GM12878 (cell line): ENCODE measurements at regions not wholly inside any gene's neighbourhood (a gene's known extent, or its start where the extent isn't known, plus 50 kb on each side); places are given as distances from the start of the nearest gene placed in this dataset.

Experiments used
- ATAC-seq: fragments of 200-7000 bp; cut with Tn5 transposase; 3 replicates; pipeline ENCODE4 v1.9.1; 2020; ENCODE audit warnings: mild to moderate bottlenecking, moderate library complexity
- BruUV-seq: library from RNA; stranded (reverse); fragments of 400-500 nt; replicated peaks from 2 replicates; lab custom pipeline; 2021; lab: Mats Ljungman, UMichigan
- CTCF ChIA-PET: fragments of 300-600 bp; sonication (Branson Sonifier 250); formaldehyde crosslinking; extraction: SDS; loops from one replicate; lab custom pipeline; 2021; ENCODE audit warnings: inconsistent platforms; lab: Yijun Ruan, JAX
- POLR2A ChIA-PET: fragments of 350-600 bp; formaldehyde crosslinking; extraction: SDS; loops from one replicate; lab custom pipeline; 2021; ENCODE audit warnings: inconsistent platforms; lab: Charles Lee
- RAD21 ChIA-PET: fragments of 300-600 bp; sonication (Branson Sonifier 250); formaldehyde crosslinking; loops from one replicate; lab custom pipeline; 2023; ENCODE audit warnings: antibody characterized with exemption; ENCODE audit not compliant: unreplicated experiment; lab: Charles Lee
- SMC1A ChIA-PET: fragments of 300-600 bp; sonication (Branson Sonifier 250); formaldehyde crosslinking; loops from one replicate; lab custom pipeline; 2023; ENCODE audit not compliant: unreplicated experiment, uncharacterized antibody; lab: Charles Lee
- DNase-seq: peaks from one replicate; pipeline ENCODE4 v3.0.0-alpha.2; 2011; ENCODE audit warnings: low read depth, low spot score
- FAIRE-seq: peaks from 3 replicates; lab custom pipeline; 2011; peaks lifted over from hg19 to GRCh38; lab: Jason Lieb, UNC
- H2AFZ ChIP-seq: 2 replicates; pipeline ENCODE4 v1.6.0; 2011; ENCODE audit warnings: low read depth, low read length, control low read depth; ENCODE audit not compliant: control insufficient read depth
- H3K27ac ChIP-seq: 2 replicates; pipeline ENCODE4 v1.5.1; 2011; ENCODE audit warnings: control low read depth; ENCODE audit not compliant: control insufficient read depth, insufficient read depth
- H3K27me3 ChIP-seq, 2 experiments: replicated peaks in 1 of 2; 2 replicates each; pipeline versions ENCODE4 v1.6.0 to v1.6.1; 2011; ENCODE audit warnings: low read length in 1 of 2; ENCODE audit not compliant: control insufficient read depth in 2 of 2, insufficient read depth in 2 of 2
- H3K36me3 ChIP-seq, 2 experiments: 2 replicates each; pipeline ENCODE4 v1.5.1; 2011; ENCODE audit warnings: low read length in 1 of 2; ENCODE audit not compliant: control insufficient read depth in 2 of 2, insufficient read depth in 2 of 2
- H3K4me1 ChIP-seq: 2 replicates; pipeline ENCODE4 v1.6.1; 2011; ENCODE audit warnings: mild to moderate bottlenecking, low read length, moderate library complexity, mixed read lengths; ENCODE audit not compliant: control insufficient read depth, insufficient read depth
- H3K4me2 ChIP-seq: 2 replicates; pipeline ENCODE4 v1.6.0; 2011; ENCODE audit warnings: control low read depth; ENCODE audit not compliant: control insufficient read depth, insufficient read depth
- H3K4me3 ChIP-seq: fragments of 200-600 bp; sonication (generic); 2 replicates; pipeline ENCODE4 v1.5.1; 2016
- H3K79me2 ChIP-seq: 2 replicates; pipeline ENCODE4 v1.6.0; 2011; ENCODE audit warnings: low read length; ENCODE audit not compliant: control insufficient read depth, insufficient read depth
- H3K9ac ChIP-seq: 2 replicates; pipeline ENCODE4 v1.8.0; 2011; ENCODE audit warnings: low read length, control low read depth, mixed read lengths; ENCODE audit not compliant: control insufficient read depth, insufficient read depth
- H3K9me3 ChIP-seq: replicated peaks from 3 replicates; pipeline ENCODE4 v1.5.1; 2011; ENCODE audit warnings: mild to moderate bottlenecking, low read length; ENCODE audit not compliant: control insufficient read depth, insufficient read depth
- H4K20me1 ChIP-seq: 2 replicates; pipeline ENCODE4 v1.6.0; 2011; ENCODE audit not compliant: control insufficient read depth, insufficient read depth
- BCL11A ChIP-seq: IDR thresholded peaks from 2 replicates; pipeline ENCODE4 v1.6.1; 2011; ENCODE audit warnings: low read depth, low read length
- CREB1 ChIP-seq: IDR thresholded peaks from 2 replicates; pipeline ENCODE4 v1.6.1; 2012; ENCODE audit warnings: low read depth, mild to moderate bottlenecking, inconsistent platforms
- IKZF1 ChIP-seq: fragments of 450-650 bp; conservative IDR thresholded peaks from 2 replicates; pipeline ENCODE4 v1.6.1; 2017; ENCODE audit warnings: antibody characterized with exemption, mild to moderate bottlenecking
- IKZF2 ChIP-seq, 2 experiments: fragments of 450-650 bp; IDR thresholded peaks; 2 replicates each; pipeline ENCODE4 v1.6.1; 2017; ENCODE audit warnings: mild to moderate bottlenecking in 2 of 2, moderate library complexity in 2 of 2
- JUNB ChIP-seq: IDR thresholded peaks from 2 replicates; pipeline ENCODE4 v1.6.1; 2016; ENCODE audit warnings: antibody characterized with exemption, mild to moderate bottlenecking
- PAX8 ChIP-seq: fragments of 450-650 bp; IDR thresholded peaks from 2 replicates; pipeline ENCODE4 v1.6.1; 2017; ENCODE audit warnings: mild to moderate bottlenecking, moderate library complexity
- SREBF2 ChIP-seq: IDR thresholded peaks from 2 replicates; pipeline ENCODE4 v1.6.1; 2012; ENCODE audit warnings: mild to moderate bottlenecking, low read length
- WGBS: methylation state at CpG from one replicate; pipeline ENCODE4 v1.1.6; 2016; ENCODE audit warnings: low lambda C conversion rate; ENCODE audit not compliant: insufficient replicate concordance, insufficient coverage; ENCODE audit errors: missing lambda C conversion rate; 5-methylcytosine and 5-hydroxymethylcytosine counted together
- in situ Hi-C: fragments of 300-500 bp; cut with MboI; formaldehyde crosslinking; loops from 9 replicates; pipeline ENCODE4 v1.14.3; 2018; ENCODE audit warnings: mixed read lengths
- intact Hi-C: fragments of 100-400 bp; cut with micrococcal nuclease; formaldehyde crosslinking; loops from one replicate; pipeline ENCODE4 v1.14.2; 2022; ENCODE audit not compliant: unreplicated experiment

DNA sequence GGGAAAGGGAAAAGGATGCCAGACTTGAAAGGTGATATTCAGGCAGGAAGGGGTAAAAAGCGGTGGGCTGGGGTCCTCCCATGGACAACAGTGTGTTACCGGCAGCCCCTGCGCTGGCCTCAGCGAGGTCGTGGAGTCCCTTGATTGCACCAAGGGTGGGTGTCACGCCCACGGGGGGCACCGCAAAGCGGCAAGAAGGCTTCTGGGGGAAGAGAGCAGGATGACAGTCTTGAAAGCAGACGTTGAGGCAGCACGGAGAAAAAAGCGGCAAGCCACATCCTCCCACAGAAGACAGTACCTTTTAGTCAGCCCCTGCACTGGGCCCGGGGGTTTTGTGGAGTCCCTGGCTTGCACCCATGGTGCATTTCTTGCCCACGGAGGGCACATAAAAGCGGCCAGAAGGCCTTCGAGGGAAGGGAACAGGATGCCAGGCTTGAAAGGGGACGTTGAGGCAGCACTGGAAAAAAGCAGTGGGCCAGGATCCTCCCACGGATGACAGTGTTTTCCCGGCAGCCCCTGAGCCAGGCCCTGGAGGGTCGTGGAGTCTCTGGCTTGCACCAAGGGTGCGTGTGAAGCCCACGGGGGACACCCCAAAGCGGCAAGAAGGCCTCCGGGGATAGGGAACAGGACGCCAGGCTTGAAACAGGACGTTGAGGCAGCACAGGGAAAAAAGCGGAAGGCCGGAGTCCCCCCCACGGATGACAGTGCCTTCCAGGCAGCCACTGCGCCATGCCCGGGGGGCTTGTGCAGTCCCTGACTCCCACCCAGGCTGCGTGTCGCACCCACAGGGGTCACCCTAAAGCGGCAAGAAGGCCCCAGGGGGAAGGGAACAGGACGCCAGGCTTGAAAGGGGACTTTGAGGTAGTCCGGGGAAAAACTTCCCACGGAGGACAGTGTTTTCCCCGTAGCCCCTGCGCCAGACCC is 162.2 kb upstream of the ALG10B start (continued):
- TF ChIP-seq SREBF2 = no peak

DNA sequence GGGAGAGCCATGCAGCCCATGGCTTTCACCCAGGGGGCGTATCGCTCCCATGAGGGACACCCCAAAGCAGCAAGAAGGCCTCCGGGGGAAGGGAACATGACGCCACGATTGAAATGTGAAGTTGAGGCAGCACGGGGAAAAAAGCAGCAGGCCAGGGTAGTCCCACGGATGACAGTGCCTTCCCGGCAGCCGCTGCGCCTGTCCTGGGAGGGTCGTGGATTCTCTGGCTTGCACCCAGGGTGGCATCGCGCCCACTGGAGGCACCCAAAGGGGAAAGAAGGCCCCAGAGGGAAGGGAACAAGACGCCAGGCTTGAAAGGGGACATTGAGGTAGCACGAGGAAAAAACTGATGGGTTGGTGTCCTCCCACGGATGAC is 161.6 kb upstream of the ALG10B start:
- FAIRE-seq = no peak
- POLR2A ChIA-PET = no interaction called here

More for the DNA sequence above, 161.6 kb upstream of the ALG10B start:
- H4K20me1 ChIP-seq = no peaks in the 10 kb centered on the region
- no peak overlapping the region for H3K27ac ChIP-seq
- RAD21 ChIA-PET = no interaction called here
- in situ Hi-C loops = no loop called here
- no peak overlapping the region for H3K4me3 ChIP-seq
- CTCF ChIA-PET = no interaction called here
- no peak overlapping the region for H3K4me2 ChIP-seq
- intact Hi-C loops = no loop called here
- BruUV-seq = no TSS peak
- H3K27me3 ChIP-seq = no peaks in the 10 kb centered on the region
- no peaks in the 10 kb centered on the region for H3K79me2 ChIP-seq
- no peaks in the 10 kb centered on the region for H3K36me3 ChIP-seq
- TF ChIP-seq BCL11A = no peak
- TF ChIP-seq IKZF1 = no peak
- no peak for TF ChIP-seq IKZF2 (IDR thresholded peaks at IDR 0.05)
- TF ChIP-seq JUNB = no peak
- no peak for TF ChIP-seq PAX8
- TF ChIP-seq CREB1 = no peak
- no peak overlapping the region for H2AFZ ChIP-seq
- SMC1A ChIA-PET = no interaction called here
- no peak overlapping the region for H3K9ac ChIP-seq
- H3K4me1 ChIP-seq = no peaks in the 10 kb centered on the region
- peaks cover 2% of the 10 kb centered on the region; the same call in 1 of the 3 replicates for H3K9me3 ChIP-seq
- DNase-seq (no peak), ATAC-seq (no peak)
- WGBS = 61% methylated on average over 14 of the region's 16 CpGs
